NT2/D1 (cell line): ENCODE measurements at regions not wholly inside any gene's neighbourhood (a gene's known extent, or its start where the extent isn't known, plus 50 kb on each side); places are given as distances from the start of the nearest gene placed in this dataset.

Source experiments
- DNase-seq: peaks from one replicate; pipeline ENCODE4 v3.0.0-alpha.2; 2011; ENCODE audit warnings: low read depth, low spot score
- H3K27me3 ChIP-seq: 2 replicates; pipeline ENCODE4 v1.6.0; 2011; ENCODE audit warnings: mild to moderate bottlenecking; ENCODE audit not compliant: insufficient read length, insufficient read depth
- H3K36me3 ChIP-seq: 2 replicates; pipeline ENCODE4 v1.6.1; 2011; ENCODE audit warnings: mild to moderate bottlenecking, low read length, mixed read lengths; ENCODE audit not compliant: insufficient read depth, insufficient read length
- H3K4me1 ChIP-seq: 2 replicates; pipeline ENCODE4 v1.5.1; 2011; ENCODE audit not compliant: insufficient read depth, insufficient read length
- H3K4me3 ChIP-seq: 2 replicates; pipeline ENCODE4 v1.5.1; 2011; ENCODE audit warnings: low read depth; ENCODE audit not compliant: insufficient read length
- H3K9ac ChIP-seq: 2 replicates; pipeline ENCODE4 v1.6.0; 2011; ENCODE audit warnings: low read depth; ENCODE audit not compliant: insufficient read length
- H3K9me3 ChIP-seq: 2 replicates; pipeline ENCODE4 v1.5.1; 2011; ENCODE audit warnings: mild to moderate bottlenecking, low read length; ENCODE audit not compliant: insufficient read depth
- SUZ12 ChIP-seq: IDR thresholded peaks from 2 replicates; pipeline ENCODE4 v1.6.1; 2011; ENCODE audit not compliant: insufficient read length, insufficient read depth; ENCODE audit errors: extremely low read depth
- YY1 ChIP-seq: IDR thresholded peaks from 2 replicates; pipeline ENCODE4 v1.6.1; 2011; ENCODE audit not compliant: insufficient read length, insufficient read depth
- ZNF274 ChIP-seq: IDR thresholded peaks from 2 replicates; pipeline ENCODE4 v1.6.1; 2011; ENCODE audit warnings: mild to moderate bottlenecking, low read depth, low read length

GRCh38 chr22:22833059-22833458 is 54.6 kb upstream of the IGLL5 start:
- no peaks in the 10 kb centered on the region for H3K4me1 ChIP-seq
- no peaks in the 10 kb centered on the region for H3K36me3 ChIP-seq
- no peak overlapping the region for H3K4me3 ChIP-seq
- H3K27me3 ChIP-seq = peaks cover 90% of the 10 kb centered on the region
- H3K9me3 ChIP-seq = 0 out of 2 replicates have a peak, but pooled peaks cover 6% of the 10 kb centered on the region
- no peak for TF ChIP-seq ZNF274
- TF ChIP-seq YY1 = no peak
- TF ChIP-seq SUZ12 = no peak
- no peak overlapping the region for H3K9ac ChIP-seq
- DNase-seq = no peak

GRCh38 chr22:22833488-22833887 is 54.1 kb upstream of the IGLL5 start:
- Histone ChIP-seq H3K9me3 (0 out of 2 replicates have a peak, but pooled peaks cover 6% of the 10 kb centered on the region), H3K9ac (no peak overlapping the region), H3K4me1 (no peaks in the 10 kb centered on the region), H3K27me3 (peaks cover 92% of the 10 kb centered on the region), H3K4me3 (no peak overlapping the region), H3K36me3 (no peaks in the 10 kb centered on the region)
- TF ChIP-seq SUZ12 (no peak), ZNF274 (no peak), YY1 (no peak)
- DNase-seq = no peak

GRCh38 chr22:22834204-22834603 is 53.4 kb upstream of the IGLL5 start:
- no peak overlapping the region for H3K4me3 ChIP-seq
- no peaks in the 10 kb centered on the region for H3K4me1 ChIP-seq
- TF ChIP-seq SUZ12 = no peak
- TF ChIP-seq YY1 = no peak
- no peak for TF ChIP-seq ZNF274
- no peak overlapping the region for H3K9ac ChIP-seq
- H3K27me3 ChIP-seq = peaks cover 92% of the 10 kb centered on the region
- H3K36me3 ChIP-seq = no peaks in the 10 kb centered on the region
- no peak for DNase-seq
- 0 out of 2 replicates have a peak, but pooled peaks cover 6% of the 10 kb centered on the region for H3K9me3 ChIP-seq

DNA sequence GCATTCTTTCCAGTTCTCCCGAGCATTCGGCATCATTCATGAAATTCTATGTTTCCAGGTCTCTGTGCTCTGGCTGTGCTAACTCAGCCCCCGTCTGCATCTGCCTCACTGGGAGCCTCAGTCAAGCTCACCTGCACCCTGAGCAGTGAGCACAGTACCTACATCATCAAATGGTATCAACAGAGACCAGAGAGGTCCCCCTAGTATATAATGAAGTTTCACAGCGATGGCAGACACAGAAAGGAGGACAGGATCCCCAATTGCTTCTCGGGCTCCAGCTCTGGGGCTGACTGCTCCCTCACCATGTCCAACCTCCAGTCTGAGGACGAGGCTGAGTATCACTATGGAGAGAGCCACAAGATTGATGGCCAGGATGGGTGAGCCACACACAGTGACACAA is 52.8 kb upstream of the IGLL5 start:
- Histone ChIP-seq H3K36me3 (no peaks in the 10 kb centered on the region), H3K4me3 (no peak overlapping the region), H3K27me3 (peaks cover 93% of the 10 kb centered on the region), H3K4me1 (no peaks in the 10 kb centered on the region), H3K9me3 (0 out of 2 replicates have a peak, but pooled peaks cover 6% of the 10 kb centered on the region), H3K9ac (no peak overlapping the region)
- DNase-seq = no peak
- TF ChIP-seq SUZ12 (no peak), YY1 (no peak), ZNF274 (no peak)

- TF ChIP-seq YY1 (no peak), ZNF274 (no peak), SUZ12 (no peak)
- H3K9ac ChIP-seq = no peak overlapping the region
- H3K27me3 ChIP-seq = peaks cover 93% of the 10 kb centered on the region
- no peaks in the 10 kb centered on the region for H3K4me1 ChIP-seq
- no peak overlapping the region for H3K4me3 ChIP-seq
- DNase-seq = no peak
- H3K9me3 ChIP-seq = 0 out of 2 replicates have a peak, but pooled peaks cover 6% of the 10 kb centered on the region
- H3K36me3 ChIP-seq = no peaks in the 10 kb centered on the region
These were observed 52.4 kb upstream of the IGLL5 start for GRCh38 chr22:22835242-22835641.

- TF ChIP-seq ZNF274 = no peak
- Histone ChIP-seq H3K9me3 (0 out of 2 replicates have a peak, but pooled peaks cover 2% of the 10 kb centered on the region), H3K27me3 (peaks cover 93% of the 10 kb centered on the region), H3K4me3 (no peak overlapping the region), H3K36me3 (no peaks in the 10 kb centered on the region), H3K4me1 (no peaks in the 10 kb centered on the region), H3K9ac (no peak overlapping the region)
- DNase-seq = no peak
These were observed 51.8 kb upstream of the IGLL5 start for GRCh38 chr22:22835771-22836291.

GRCh38 chr22:22836635-22837034 is 51.0 kb upstream of the IGLL5 start:
- no peaks in the 10 kb centered on the region for H3K36me3 ChIP-seq
- H3K4me1 ChIP-seq = no peaks in the 10 kb centered on the region
- TF ChIP-seq ZNF274 = no peak
- TF ChIP-seq YY1 = no peak
- TF ChIP-seq SUZ12 = no peak
- H3K9me3 ChIP-seq = no peaks in the 10 kb centered on the region
- DNase-seq = no peak
- peaks cover 93% of the 10 kb centered on the region for H3K27me3 ChIP-seq
- H3K9ac ChIP-seq = no peak overlapping the region
- H3K4me3 ChIP-seq = no peak overlapping the region
